Retinal pigment epithelial cell (primary cell): ENCODE measurements at regions not wholly inside any gene's neighbourhood (a gene's known extent, or its start where the extent isn't known, plus 50 kb on each side); places are given as distances from the start of the nearest gene placed in this dataset.

Experiments used
- DNase-seq: peaks from one replicate; pipeline ENCODE4 v3.0.0-alpha.2; 2010; ENCODE audit warnings: low read depth
- H3K4me3 ChIP-seq: 2 replicates; pipeline ENCODE4 v1.5.1; 2011; ENCODE audit warnings: mild to moderate bottlenecking, low read length, control low read depth, moderate library complexity
- TF ChIP-seq, protein P1 (sequence below): conservative IDR thresholded peaks from 2 replicates; pipeline ENCODE4 v1.5.1; 2011; ENCODE audit warnings: low read depth, low read length, control low read depth, inconsistent platforms

DNA sequence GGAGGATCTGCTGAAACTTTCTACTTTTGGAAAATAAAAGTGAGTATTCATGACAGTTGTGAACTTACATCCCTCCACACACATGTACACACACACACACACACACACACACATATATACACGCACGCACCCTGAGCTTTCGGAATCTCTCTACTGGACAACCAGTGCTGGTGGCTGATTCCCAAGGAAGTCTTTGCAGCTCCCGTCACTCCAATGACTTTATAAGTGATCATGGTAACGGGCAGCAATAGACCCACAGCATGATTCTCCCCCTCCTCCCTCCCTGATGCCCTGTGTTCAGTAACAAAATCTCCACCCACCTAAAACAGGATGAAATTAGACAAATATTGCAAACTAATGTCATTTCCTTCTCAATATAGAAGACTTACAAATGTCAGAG lies 364.9 kb downstream of the IRS1 start:
- no peak overlapping the region for H3K4me3 ChIP-seq
- DNase-seq: no peak
- TF ChIP-seq, protein P1, sequence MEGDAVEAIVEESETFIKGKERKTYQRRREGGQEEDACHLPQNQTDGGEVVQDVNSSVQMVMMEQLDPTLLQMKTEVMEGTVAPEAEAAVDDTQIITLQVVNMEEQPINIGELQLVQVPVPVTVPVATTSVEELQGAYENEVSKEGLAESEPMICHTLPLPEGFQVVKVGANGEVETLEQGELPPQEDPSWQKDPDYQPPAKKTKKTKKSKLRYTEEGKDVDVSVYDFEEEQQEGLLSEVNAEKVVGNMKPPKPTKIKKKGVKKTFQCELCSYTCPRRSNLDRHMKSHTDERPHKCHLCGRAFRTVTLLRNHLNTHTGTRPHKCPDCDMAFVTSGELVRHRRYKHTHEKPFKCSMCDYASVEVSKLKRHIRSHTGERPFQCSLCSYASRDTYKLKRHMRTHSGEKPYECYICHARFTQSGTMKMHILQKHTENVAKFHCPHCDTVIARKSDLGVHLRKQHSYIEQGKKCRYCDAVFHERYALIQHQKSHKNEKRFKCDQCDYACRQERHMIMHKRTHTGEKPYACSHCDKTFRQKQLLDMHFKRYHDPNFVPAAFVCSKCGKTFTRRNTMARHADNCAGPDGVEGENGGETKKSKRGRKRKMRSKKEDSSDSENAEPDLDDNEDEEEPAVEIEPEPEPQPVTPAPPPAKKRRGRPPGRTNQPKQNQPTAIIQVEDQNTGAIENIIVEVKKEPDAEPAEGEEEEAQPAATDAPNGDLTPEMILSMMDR: no peak

DNA sequence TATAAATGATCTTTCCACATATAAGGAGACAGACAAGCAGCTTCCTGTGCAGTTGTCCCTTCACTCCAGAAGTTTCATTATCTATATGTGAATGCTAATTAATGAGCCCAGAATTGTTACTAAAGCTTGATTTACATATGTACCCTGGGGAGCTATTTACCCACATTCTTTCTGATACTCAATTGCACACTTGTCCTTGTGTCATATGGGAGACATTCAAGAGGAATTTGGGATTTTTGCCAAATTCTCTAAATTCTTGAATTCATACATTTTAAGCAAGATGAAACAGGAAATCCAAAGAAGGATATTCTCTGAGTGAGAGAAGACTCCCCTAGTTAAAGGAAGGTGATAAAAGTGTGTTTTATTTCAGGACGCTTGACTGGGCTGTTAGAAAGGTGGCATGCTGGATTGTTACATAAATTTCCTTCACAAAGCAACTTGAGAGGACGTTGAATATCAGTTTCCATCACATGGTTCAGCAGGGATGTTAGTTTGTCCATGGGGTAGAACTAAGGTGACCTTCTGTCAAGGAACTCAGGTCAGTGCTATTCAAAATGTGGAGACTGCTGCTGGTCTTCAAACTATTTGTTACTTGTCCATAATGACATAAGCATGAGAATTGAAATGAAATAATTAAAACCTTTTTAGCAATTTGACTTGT lies 368.2 kb downstream of the IRS1 start:
- H3K4me3 ChIP-seq: no peak overlapping the region
- TF ChIP-seq, protein P1: no peak
- no peak for DNase-seq

DNA sequence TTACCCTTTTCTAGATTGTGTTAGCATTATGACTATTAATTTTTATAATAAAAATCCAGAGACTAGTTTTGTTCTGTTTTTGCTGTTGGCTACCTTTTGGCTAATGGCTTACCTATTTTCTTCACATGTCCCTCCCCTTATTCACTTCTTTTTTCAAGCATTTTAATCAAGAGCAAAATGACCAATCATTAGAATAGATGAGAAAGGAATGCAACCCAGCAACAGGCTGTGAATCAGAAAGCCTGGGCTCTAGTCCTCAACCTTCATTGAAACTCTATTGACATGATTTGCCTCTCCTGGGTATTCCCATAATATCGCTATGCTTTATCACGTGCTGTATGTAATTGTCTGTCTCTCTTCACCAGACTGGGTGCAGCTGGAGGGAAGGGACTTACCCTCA lies 370.1 kb downstream of the IRS1 start:
- DNase-seq: no peak
- TF ChIP-seq, protein P1: no peak
- H3K4me3 ChIP-seq: no peak overlapping the region

DNA sequence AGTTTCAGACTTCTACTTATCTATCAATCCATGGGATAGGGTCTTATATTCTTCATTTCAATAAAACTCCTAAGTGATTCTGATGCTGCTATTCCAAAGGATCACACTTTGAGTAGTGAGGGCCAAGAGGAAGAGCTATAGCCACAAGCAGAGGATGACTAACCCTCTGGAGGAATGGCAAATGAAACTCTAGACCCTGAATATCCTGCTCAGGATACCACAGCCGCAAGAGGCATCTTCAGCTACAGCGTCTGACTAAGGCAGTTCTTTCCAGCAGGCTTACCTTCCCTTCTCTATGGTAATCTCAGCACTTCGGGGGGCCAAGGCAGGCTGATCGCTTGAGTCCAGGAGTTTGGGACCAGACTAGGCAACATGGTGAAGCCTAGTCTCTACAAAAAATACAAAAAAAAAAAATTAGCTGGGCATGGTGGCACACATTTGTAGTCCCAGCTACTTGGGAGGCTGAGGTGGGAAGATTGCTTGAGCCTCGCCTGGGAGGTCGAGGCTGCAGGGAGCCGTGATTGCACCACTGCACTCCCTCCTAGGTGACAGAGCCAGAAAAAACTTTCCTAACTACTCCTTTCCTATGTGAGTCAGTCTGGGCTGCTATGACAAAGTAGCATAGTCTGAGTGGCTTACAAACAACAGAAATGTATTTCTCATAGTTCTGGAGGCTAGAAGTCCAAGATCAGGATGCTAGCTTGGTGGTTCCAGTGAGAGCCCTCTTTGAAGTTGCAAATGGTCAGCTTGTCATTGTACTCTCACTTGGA lies 371.9 kb downstream of the IRS1 start:
- no peak for DNase-seq
- H3K4me3 ChIP-seq: no peak overlapping the region
- TF ChIP-seq, protein P1: no peak

DNA sequence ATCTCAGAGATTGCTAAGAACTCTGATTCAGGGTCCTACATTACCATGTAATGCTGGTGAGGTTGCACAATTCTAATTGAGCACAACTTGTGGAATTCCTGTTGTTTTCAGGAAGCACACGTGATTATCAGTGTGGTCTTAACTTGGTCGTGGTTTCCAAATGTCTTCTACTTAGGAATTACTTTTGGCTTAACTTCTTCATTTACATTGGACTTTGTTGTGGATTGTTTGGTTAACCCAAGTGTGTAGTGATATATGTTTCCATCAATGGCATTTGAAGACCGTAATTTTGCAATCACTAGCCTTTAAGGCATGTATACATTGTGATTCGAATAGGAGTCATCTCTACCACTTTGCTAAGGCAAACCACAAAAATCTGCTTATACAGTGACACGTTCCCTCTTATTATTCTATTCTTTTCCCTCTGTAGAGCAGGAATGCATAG lies 373.3 kb downstream of the IRS1 start:
- peak; percentile 58 for DNase-seq

DNA sequence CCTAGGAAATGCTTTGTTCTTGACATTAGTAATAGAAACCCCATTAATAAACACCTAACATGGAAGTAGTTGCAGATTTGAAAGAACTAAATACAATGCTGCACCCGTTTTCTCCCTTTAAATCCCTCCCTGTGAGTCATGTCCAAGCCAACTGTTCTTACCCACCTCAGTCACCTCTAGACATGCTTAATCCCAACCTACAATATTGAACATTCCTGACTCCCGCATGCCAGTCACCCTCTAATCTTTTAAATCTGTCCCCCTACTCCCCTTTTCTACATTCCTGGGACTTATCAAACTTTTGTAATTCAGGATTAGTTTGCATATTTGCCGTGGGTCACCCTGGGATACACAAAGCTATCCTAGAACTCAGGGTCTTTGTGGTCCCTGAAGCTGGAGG lies 374.6 kb downstream of the IRS1 start:
- peak; percentile 93 for DNase-seq
- TF ChIP-seq, protein P1: no peak
- no peak overlapping the region for H3K4me3 ChIP-seq

More for the DNA sequence above, 373.3 kb downstream of the IRS1 start:
- TF ChIP-seq, protein P1: no peak
- no peak overlapping the region for H3K4me3 ChIP-seq
